Muscle of leg (tissue), 3 donors: ENCODE measurements at regions not wholly inside any gene's neighbourhood (a gene's known extent, or its start where the extent isn't known, plus 50 kb on each side); places are given as distances from the start of the nearest gene placed in this dataset.
"Not testable (repeated sequence)": the region's sequence is repeated elsewhere in the genome, so short reads cannot be mapped to it uniquely, and the experiment has no call there.

Experiments
- DNase-seq: peaks from one replicate; pipeline ENCODE4 v3.0.0; 2013
- H3K27ac ChIP-seq: one replicate; pipeline ENCODE4 v1.5.1; 2013; ENCODE audit warnings: mild to moderate bottlenecking, low read length, control low read depth
- H3K27me3 ChIP-seq: one replicate; pipeline ENCODE4 v1.6.1; 2013; ENCODE audit warnings: low read length; ENCODE audit not compliant: control insufficient read depth, insufficient read depth
- H3K36me3 ChIP-seq: one replicate; pipeline ENCODE4 v1.6.1; 2013; ENCODE audit warnings: low read length; ENCODE audit not compliant: control insufficient read depth, insufficient read depth
- H3K4me1 ChIP-seq: one replicate; pipeline ENCODE4 v1.6.1; 2013; ENCODE audit warnings: low read length; ENCODE audit not compliant: control insufficient read depth, insufficient read depth
- H3K4me3 ChIP-seq: one replicate; pipeline ENCODE4 v1.5.1; 2013; ENCODE audit warnings: low read length, control low read depth
- H3K9me3 ChIP-seq: replicated peaks from 2 replicates; pipeline ENCODE4 v1.6.1; 2013; ENCODE audit warnings: low read depth, low read length; ENCODE audit not compliant: control insufficient read depth
- WGBS: methylation state at CpG from one replicate; pipeline ENCODE4 v1.1.5; 2013; ENCODE audit warnings: missing lambda C conversion rate; ENCODE audit not compliant: insufficient coverage; 5-methylcytosine and 5-hydroxymethylcytosine counted together

DNA sequence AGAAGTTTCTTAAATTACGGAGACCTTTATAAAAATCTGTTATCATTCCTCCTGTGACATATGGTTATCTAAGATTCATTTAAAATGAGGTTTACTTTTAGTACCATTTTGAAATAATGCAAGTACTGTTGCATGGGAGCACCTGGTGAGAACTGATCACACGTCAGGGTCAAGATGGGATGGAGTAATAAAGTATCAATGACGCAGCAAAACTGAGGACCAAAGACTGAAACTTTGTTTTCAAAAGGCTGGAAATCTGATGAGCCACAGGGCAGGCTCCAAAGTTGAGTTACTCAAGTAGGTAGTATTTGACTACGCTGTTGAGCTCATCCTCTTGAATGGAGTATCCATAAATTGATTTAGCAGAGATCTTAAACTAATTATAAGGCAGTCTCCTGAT is 411.9 kb upstream of the ZNF804A start:
- Histone ChIP-seq H3K4me1 (no peaks in the 10 kb centered on the region), H3K27ac (no peak overlapping the region), H3K27me3 (no peaks in the 10 kb centered on the region), H3K4me3 (no peak overlapping the region), H3K36me3 (no peaks in the 10 kb centered on the region), H3K9me3 (no peaks in the 10 kb centered on the region)
- WGBS = 60% methylated on average over 1 of the region's 4 CpGs
- DNase-seq = no peak

GRCh38 chr2:184187421-184187971 is 410.8 kb upstream of the ZNF804A start:
- no peak for DNase-seq
- H3K9me3 ChIP-seq = no peaks in the 10 kb centered on the region
- H3K4me1 ChIP-seq = no peaks in the 10 kb centered on the region
- no peaks in the 10 kb centered on the region for H3K27me3 ChIP-seq
- no peak overlapping the region for H3K27ac ChIP-seq
- WGBS = 96% methylated on average over 7 of the region's 9 CpGs
- no peak overlapping the region for H3K4me3 ChIP-seq
- H3K36me3 ChIP-seq = no peaks in the 10 kb centered on the region

DNA sequence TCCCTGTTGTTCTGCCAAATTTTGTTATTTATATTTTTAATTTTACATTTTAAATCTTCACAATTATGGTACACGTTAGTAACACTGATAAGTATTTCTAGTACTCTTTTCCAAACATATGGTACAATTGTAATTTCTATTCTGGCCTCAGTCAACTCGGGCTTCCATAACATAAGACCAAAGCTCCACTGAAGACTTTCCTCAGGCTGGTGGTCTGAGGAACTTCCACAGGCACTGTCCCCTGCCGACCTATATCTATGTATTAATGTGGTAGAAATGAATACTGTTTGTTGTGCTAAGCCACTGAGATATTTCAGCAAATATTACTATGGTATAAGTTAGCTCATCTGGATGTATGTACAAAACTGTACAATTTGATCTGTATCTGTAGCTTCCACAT is 407.6 kb upstream of the ZNF804A start:
- H3K27ac ChIP-seq = no peak overlapping the region
- no peak for DNase-seq
- no peaks in the 10 kb centered on the region for H3K36me3 ChIP-seq
- no peaks in the 10 kb centered on the region for H3K27me3 ChIP-seq
- no peak overlapping the region for H3K4me3 ChIP-seq
- no peaks in the 10 kb centered on the region for H3K4me1 ChIP-seq
- no peaks in the 10 kb centered on the region for H3K9me3 ChIP-seq
- no CpG with 5 or more reads among the region's 3 CpGs for WGBS

DNA sequence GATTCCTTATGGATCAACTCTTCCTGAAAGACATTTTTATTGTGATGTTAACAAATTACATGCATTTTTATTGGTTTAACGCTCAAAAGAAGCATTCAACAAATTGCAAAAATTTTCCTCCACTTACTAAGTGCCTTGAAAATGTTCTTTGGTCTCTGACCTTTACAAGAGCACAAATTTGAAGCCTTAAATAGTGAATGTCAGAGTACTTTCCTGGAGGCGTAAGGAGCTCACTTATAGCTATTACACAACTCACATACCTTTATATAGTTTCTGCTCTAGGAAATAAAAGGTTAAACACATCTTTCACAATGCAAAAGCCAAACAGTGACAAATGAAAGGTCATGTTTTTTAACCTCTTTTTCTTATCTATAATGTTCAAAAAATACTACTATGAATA is 405.7 kb upstream of the ZNF804A start:
- DNase-seq = no peak
- no peaks in the 10 kb centered on the region for H3K9me3 ChIP-seq
- H3K4me1 ChIP-seq = no peaks in the 10 kb centered on the region
- H3K4me3 ChIP-seq = no peak overlapping the region
- WGBS = no CpG with 5 or more reads among the region's 2 CpGs
- H3K36me3 ChIP-seq = no peaks in the 10 kb centered on the region
- no peaks in the 10 kb centered on the region for H3K27me3 ChIP-seq
- no peak overlapping the region for H3K27ac ChIP-seq

GRCh38 chr2:184197413-184197812 is 400.9 kb upstream of the ZNF804A start:
- no peak overlapping the region for H3K27ac ChIP-seq
- no CpG with 5 or more reads among the region's 5 CpGs for WGBS
- H3K4me3 ChIP-seq = no peak overlapping the region
- no peaks in the 10 kb centered on the region for H3K27me3 ChIP-seq
- no peaks in the 10 kb centered on the region for H3K36me3 ChIP-seq
- no peaks in the 10 kb centered on the region for H3K9me3 ChIP-seq
- no peaks in the 10 kb centered on the region for H3K4me1 ChIP-seq
- DNase-seq = no peak

DNA sequence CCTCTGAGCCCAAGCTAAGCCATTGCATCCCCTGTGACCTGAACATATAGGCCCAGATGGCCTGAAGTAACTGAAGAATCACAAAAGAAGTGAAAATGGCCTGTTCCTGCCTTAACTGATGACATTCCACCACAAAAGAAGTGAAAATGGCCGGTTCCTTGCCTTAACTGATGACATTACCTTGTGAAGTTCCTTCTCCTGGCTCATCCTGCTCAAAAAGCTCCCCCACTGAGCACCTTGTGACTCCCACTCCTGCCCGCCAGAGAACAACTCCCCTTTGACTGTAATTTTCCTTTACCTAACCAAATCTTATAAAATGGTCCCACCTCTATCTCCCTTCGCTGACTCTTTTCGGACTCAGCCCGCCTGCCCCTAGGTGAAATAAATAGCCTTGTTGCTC is 399.5 kb upstream of the ZNF804A start:
- not testable (repeated sequence) for H3K27ac ChIP-seq, H3K9me3 ChIP-seq, H3K4me3 ChIP-seq, H3K36me3 ChIP-seq, DNase-seq, H3K27me3 ChIP-seq, H3K4me1 ChIP-seq
- 89% methylated on average over 4 of the region's 5 CpGs for WGBS

- no peaks in the 10 kb centered on the region for H3K27me3 ChIP-seq
- H3K4me1 ChIP-seq = no peaks in the 10 kb centered on the region
- WGBS = no CpG with 5 or more reads among the region's 4 CpGs
- H3K27ac ChIP-seq = no peak overlapping the region
- H3K4me3 ChIP-seq = no peak overlapping the region
- DNase-seq = no peak
- no peaks in the 10 kb centered on the region for H3K9me3 ChIP-seq
- H3K36me3 ChIP-seq = no peaks in the 10 kb centered on the region
Observed at GRCh38 chr2:184199274-184199673, 399.1 kb upstream of the ZNF804A start.

GRCh38 chr2:184201246-184201645 is 397.1 kb upstream of the ZNF804A start:
- Histone ChIP-seq H3K9me3 (no peaks in the 10 kb centered on the region), H3K4me1 (no peaks in the 10 kb centered on the region), H3K27ac (no peak overlapping the region), H3K4me3 (no peak overlapping the region), H3K27me3 (no peaks in the 10 kb centered on the region), H3K36me3 (no peaks in the 10 kb centered on the region)
- no CpG with 5 or more reads among the region's 2 CpGs for whole genome bisulfite sequencing
- no peak for DNase-seq

DNA sequence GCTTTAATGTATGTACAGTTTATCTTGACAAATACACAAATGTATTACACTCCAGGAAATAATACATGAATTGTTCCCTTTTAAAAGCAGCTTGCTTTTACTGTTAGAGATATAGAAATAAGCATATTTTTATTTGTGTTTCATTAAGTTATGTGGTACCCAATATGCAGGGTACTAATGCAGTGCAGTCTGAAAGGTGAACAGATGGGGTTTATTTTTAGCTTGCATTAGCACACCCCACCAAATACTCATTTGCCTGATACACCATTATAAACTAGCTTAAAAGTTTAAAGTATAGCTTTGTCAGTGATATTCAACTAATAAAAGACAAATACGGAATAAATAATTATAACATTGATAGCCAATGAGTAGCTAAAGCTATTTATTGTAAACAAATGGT is 394.7 kb upstream of the ZNF804A start:
- no peaks in the 10 kb centered on the region for H3K27me3 ChIP-seq
- WGBS = no CpG with 5 or more reads among the region's 1 CpG
- DNase-seq = no peak
- no peak overlapping the region for H3K27ac ChIP-seq
- H3K36me3 ChIP-seq = no peaks in the 10 kb centered on the region
- no peaks in the 10 kb centered on the region for H3K4me1 ChIP-seq
- no peak overlapping the region for H3K4me3 ChIP-seq
- H3K9me3 ChIP-seq = no peaks in the 10 kb centered on the region

DNA sequence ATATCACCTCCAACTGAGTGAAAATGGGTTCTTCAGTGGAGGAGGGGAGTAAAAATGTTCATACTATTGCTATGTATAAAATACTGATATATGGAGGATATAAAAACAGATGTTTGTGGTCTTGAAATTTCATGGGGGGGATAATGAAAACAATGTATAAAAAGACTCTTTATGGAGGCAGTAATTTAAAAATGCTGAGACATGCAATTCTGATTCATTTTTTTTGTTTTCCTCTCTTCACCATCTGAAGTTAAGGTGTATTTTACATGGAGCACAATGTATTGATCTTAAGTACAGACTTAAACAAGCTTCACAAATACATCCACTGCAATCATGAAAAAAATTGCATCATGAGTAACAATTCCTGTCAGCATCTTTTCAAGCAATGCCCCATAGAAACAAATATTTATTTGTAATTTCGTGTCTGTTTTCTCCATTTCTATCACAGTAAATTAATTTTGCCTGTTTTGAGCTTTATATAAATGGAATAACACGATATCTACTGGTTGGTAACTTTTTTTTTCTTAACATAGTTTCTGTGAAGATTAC is 393.2 kb upstream of the ZNF804A start:
- H3K9me3 ChIP-seq = no peaks in the 10 kb centered on the region
- H3K4me3 ChIP-seq = no peak overlapping the region
- no peaks in the 10 kb centered on the region for H3K4me1 ChIP-seq
- no CpG with 5 or more reads among the region's 2 CpGs for WGBS
- H3K27ac ChIP-seq = no peak overlapping the region
- H3K27me3 ChIP-seq = no peaks in the 10 kb centered on the region
- no peaks in the 10 kb centered on the region for H3K36me3 ChIP-seq
- DNase-seq = no peak

DNA sequence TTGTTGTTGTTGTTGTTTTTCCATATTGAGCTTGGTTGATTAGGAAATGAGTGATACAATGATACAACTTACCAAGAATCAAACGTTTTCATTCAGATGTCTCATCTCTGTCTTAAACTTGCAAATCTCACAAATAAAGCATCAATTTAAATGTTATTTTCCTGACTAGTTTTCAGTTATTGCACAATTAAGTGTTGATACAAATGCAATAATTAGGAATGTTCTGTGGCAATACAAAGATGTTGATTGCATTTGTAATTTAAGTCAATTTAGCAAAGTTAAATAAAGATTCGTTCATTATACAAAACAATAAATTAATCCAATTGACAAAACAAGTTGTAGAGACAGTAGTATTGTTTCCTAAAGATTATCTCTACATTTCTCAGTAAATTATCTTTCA is 392.3 kb upstream of the ZNF804A start:
- H3K4me1 ChIP-seq = no peaks in the 10 kb centered on the region
- no peaks in the 10 kb centered on the region for H3K27me3 ChIP-seq
- H3K27ac ChIP-seq = no peak overlapping the region
- H3K9me3 ChIP-seq = no peaks in the 10 kb centered on the region
- H3K4me3 ChIP-seq = no peak overlapping the region
- DNase-seq = no peak
- H3K36me3 ChIP-seq = no peaks in the 10 kb centered on the region
- WGBS = no CpG with 5 or more reads among the region's 2 CpGs
